Epidermal melanocyte (primary cell): ENCODE measurements at regions not wholly inside any gene's neighbourhood (a gene's known extent, or its start where the extent isn't known, plus 50 kb on each side); places are given as distances from the start of the nearest gene placed in this dataset.
"Not testable (repeated sequence)": the region's sequence is repeated elsewhere in the genome, so short reads cannot be mapped to it uniquely, and the experiment has no call there.

Source experiments
- DNase-seq: peaks from one replicate; pipeline ENCODE4 v3.0.0; 2011; ENCODE audit warnings: low spot score; ENCODE audit not compliant: insufficient read length

GRCh38 chr13:108082481-108082880, 132.9 kb downstream of the LIG4 start:
- no peak for DNase-seq

DNA sequence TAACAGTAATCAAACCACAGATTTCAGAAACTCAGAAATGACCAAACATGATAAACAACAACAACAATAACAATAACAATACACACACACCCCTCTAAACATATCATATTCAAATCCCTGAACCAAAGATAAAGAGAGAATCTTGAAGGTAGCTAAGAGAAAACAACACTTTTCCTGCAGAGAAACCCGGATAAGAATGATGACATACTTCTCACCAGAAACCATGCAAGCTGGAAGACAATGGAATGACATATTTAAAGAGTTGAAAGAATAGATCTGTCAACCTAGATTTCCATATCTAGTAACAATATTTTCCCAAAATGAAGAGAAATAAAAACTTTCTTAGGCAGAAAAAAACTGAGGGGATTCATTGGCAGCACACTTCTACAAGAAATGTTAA, 138.1 kb downstream of the LIG4 start:
- DNase-seq = no peak

GRCh38 chr13:108074429-108074828, 140.9 kb downstream of the LIG4 start:
- not testable (repeated sequence) for DNase-seq

DNA sequence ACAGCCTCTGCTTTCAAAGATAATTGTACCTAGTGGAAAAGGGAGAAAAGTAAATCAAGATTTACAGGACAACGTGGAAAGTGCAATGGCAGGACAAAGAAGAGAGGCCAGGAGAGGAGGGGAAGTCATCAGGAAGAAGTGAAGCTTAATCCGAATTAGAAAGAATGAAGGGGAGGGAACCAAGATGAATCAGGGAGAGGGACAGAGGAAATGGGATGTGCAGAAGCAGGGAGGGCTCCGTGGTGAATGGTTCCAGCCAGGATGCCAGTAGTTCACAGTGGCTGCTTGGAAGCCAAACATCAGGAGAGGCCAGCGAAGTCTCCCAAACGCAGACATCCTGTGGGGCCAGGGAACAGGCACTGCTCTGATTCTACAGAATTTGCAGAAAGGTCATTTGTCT, 144.4 kb downstream of the LIG4 start:
- DNase-seq = no peak

- DNase-seq = no peak
These were observed 144.8 kb downstream of the LIG4 start for GRCh38 chr13:108070491-108070890.

- DNase-seq = no peak
These were observed 145.7 kb downstream of the LIG4 start for GRCh38 chr13:108069521-108070210.

- DNase-seq = not testable (repeated sequence)
These were observed 151.0 kb downstream of the LIG4 start for GRCh38 chr13:108064372-108064771.

DNA sequence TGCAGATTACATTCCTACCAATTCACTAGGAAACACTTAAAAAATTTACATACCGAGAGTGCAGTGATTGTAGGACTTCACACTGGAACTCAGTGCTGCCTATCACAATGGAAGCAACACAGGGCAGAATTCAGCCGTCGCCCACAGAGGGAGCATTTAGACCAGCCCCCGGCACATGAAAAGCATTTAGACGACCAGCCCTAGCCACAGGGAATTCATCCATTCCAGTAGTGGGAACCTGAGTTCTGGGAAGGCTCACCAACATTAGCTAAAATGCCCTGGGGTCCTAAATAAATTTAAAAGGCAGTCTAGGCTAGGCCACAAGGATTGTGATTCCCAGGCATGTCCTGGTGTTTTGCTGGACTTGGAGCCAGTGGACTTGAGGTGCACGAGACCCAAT, 155.2 kb downstream of the LIG4 start:
- no peak for DNase-seq

- no peak for DNase-seq
These were observed 159.1 kb downstream of the LIG4 start for GRCh38 chr13:108056278-108056677.

DNA sequence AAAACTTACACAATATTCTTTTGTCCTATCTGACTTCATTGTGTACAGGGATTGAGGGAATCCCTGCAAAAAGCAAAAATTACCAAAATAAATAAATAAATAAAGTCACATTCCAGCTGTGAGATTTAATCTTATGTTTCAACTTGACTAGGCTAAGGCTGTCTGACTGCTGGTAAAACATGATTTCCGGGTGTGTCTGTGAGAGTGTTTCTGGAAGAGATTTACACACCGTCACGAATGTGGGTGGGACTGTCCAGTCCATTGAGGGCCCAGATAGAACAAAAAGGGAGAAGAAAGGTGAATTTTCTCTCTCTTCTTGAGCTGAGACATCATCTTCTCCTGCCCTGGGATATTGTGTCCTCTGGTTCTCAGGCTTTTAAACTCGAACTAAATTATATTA, 166.1 kb downstream of the LIG4 start:
- no peak for DNase-seq

DNA sequence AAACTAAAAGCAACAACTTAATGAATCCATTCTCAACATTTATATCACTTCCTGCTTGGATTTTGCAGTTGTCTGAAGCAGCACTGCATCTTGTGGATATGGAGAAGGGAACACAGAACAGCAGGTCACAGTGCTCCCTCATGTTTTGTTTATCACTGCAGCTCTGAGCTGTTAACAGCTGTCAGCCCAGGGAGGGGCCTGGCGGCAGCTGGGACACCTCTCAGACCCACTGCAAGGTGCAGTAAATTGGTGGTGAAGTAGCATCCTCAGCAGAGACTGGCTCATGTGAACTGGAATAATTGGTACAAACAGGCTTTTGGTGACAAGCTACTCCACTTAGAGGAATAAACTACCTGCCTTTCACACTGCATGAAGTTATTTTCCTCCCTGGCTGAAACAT, 170.4 kb downstream of the LIG4 start:
- no peak for DNase-seq

GRCh38 chr13:108042866-108043265, 172.5 kb downstream of the LIG4 start:
- not testable (repeated sequence) for DNase-seq

- no peak for DNase-seq
These were observed 178.0 kb downstream of the LIG4 start for GRCh38 chr13:108037348-108037747.

DNA sequence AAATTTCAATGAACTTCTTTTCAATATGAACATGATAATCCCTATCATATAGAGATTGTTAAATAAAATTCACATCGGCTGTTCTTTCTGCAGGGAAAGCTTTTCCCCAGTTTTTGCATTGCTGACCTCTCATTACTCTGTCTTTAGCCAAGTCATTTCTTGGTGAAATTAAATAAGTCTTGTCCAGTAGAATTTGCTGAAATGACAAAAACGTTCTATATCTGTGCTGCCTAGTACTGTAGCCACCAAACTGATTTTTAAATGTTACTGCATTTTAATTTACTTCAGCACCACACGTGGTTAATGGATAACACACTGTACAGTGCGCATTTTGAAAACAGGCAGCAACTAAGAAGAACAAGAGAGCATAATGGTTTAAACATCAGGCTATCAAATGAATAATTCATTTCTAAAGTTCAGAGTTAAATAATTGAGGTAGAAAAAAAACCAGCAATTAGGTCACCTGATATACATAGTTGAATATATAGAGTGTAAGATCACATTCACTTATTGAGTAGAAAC, 178.9 kb downstream of the LIG4 start:
- no peak for DNase-seq

DNA sequence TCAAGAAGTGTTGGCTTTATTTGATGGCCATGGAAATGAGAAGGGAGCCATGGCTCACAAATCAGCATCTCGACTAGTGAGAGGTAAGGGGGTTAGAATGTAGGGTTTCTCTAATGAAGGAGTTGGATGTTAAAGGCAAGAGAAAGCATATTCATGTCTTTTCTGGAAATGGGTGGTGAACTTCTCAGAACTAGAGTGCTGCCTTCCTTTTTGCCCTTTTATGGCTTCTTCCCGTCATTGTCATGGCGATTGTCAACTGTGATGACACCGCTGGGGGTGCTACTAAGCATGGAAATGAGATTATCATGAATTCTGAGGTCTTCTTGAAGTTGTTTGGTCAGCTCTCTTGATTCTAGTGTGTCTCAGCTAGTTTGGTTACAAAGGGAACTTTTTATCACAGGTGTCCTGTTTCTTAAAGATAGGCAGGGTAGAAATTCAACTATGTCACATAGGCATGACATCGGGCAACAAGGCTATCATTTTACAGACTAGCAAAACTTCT, 180.4 kb downstream of the LIG4 start:
- no peak for DNase-seq

- DNase-seq = no peak
These were observed 181.3 kb downstream of the LIG4 start for GRCh38 chr13:108033800-108034707.

- DNase-seq = no peak
These were observed 183.5 kb downstream of the LIG4 start for GRCh38 chr13:108031865-108032264.

- DNase-seq = no peak
These were observed 184.6 kb downstream of the LIG4 start for GRCh38 chr13:108030769-108031168.

DNA sequence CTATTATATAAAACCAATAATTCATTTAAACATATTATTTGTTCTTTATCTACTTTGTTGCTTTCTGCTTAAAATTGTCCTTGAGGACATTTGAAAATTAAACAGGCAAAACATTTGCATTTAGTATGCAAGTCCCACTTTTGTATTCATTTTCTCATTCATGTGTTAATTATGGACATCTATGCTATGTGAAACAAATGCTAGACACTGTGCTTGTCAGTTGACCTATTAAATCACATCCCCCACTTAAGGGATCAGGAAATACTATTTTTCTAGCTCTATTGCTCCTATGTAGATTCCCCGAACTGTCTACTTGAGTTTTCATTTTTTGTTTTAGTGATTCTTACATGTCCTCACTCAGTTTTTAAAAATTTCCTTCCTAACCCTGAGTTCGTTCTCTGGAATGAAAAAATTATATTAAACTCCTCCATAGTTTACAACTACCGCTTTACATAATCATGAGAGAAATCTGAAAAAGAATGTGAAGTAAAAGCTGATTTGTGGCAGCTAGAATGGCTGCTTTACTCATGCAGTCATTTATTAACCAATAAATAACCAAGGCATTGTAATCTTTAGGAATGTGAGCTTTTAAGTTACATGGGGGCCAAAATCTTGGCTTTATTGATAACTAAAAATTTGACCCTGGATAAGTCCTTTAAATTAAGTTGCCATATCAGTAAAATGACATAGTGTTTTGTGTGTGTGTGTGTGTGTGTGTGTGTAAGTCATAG, 188.5 kb downstream of the LIG4 start:
- DNase-seq = no peak

- DNase-seq = no peak
These were observed 195.3 kb downstream of the LIG4 start for GRCh38 chr13:108020027-108020426.

DNA sequence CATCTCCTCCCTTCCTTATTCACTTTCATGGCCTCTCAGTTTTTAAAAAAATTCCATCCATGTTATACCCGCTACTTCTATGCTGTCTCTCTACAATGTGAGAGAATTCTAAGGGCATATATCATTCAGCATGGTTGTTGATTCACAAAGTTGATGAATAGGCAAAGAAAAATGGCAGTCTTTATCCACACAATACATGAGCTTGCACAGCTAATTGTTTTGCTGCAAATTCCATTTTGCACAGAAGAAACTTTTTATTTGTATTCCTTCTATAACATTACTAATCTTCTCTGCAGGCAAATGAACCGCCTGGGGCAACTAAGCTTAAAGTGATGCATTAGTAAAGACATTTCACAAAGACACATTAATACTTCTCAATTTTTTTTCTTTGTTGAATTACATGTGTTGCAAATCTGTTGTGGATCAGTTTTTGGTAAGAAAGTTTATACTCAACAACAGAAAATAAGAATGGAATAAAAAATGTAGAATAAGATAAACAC, 196.9 kb downstream of the LIG4 start:
- DNase-seq = no peak
